Thoracic aorta (tissue), 2 donors: ENCODE measurements at regions not wholly inside any gene's neighbourhood (a gene's known extent, or its start where the extent isn't known, plus 50 kb on each side); places are given as distances from the start of the nearest gene placed in this dataset.

Source experiments
- ATAC-seq: fragments of 150-250 bp; one replicate; pipeline ENCODE4 v1.8.0; 2017; ENCODE audit warnings: low read depth; ENCODE audit not compliant: insufficient number of reproducible peaks, low FRiP score
- DNase-seq: peaks from one replicate; pipeline ENCODE4 v3.0.0-alpha.2; 2020; ENCODE audit warnings: low spot score
- H3K27ac ChIP-seq, 2 donors: fragments of 200-600 bp; sonication (generic); 1 replicate in 1 of 2; 2 replicates in 1 of 2; pipeline ENCODE4 v1.5.1; 2016; ENCODE audit warnings: mild to moderate bottlenecking in 2 of 2, moderate library complexity in 2 of 2
- H3K27me3 ChIP-seq: fragments of 200-600 bp; sonication (generic); replicated peaks from 2 replicates; pipeline ENCODE4 v1.6.0; 2016; ENCODE audit warnings: mild to moderate bottlenecking; ENCODE audit not compliant: insufficient read depth
- H3K36me3 ChIP-seq: fragments of 200-600 bp; sonication (generic); one replicate; pipeline ENCODE4 v1.5.1; 2016
- H3K4me1 ChIP-seq, 2 donors: fragments of 200-600 bp; sonication (generic); 1 replicate in 1 of 2; 2 replicates in 1 of 2; pipeline versions ENCODE4 v1.5.1 to v1.6.0; 2016; ENCODE audit warnings: low read depth in 2 of 2, mild to moderate bottlenecking in 1 of 2; ENCODE audit not compliant: control insufficient read depth in 1 of 2
- H3K4me3 ChIP-seq: fragments of 200-600 bp; sonication (generic); 2 replicates; pipeline ENCODE4 v1.5.1; 2016; ENCODE audit warnings: mild to moderate bottlenecking
- H3K9me3 ChIP-seq: fragments of 200-600 bp; sonication (generic); 2 replicates; pipeline ENCODE4 v1.5.1; 2016
- CTCF ChIP-seq: fragments of 200-600 bp; sonication (generic); IDR thresholded peaks from one replicate; pipeline ENCODE4 v1.5.1; 2019; ENCODE audit warnings: antibody characterized with exemption

- Histone ChIP-seq H3K4me3 (no peak overlapping the region), H3K4me1 (no peaks in the 10 kb centered on the region), H3K36me3 (no peaks in the 10 kb centered on the region), H3K27me3 (no peaks in the 10 kb centered on the region), H3K9me3 (no peaks in the 10 kb centered on the region), H3K27ac (no peak overlapping the region)
- TF ChIP-seq CTCF, result no peak
- DNase-seq (no peak), ATAC-seq (no peak)
Measured at GRCh38 chr13:47112205-47112902, 215.5 kb upstream of the HTR2A start.

- ATAC-seq, result no peak
- no peak for TF ChIP-seq CTCF
- DNase-seq, result no peak
- Histone ChIP-seq H3K9me3 (no peaks in the 10 kb centered on the region), H3K27ac (no peak overlapping the region), H3K4me1 (no peaks in the 10 kb centered on the region), H3K36me3 (no peaks in the 10 kb centered on the region), H3K4me3 (no peak overlapping the region), H3K27me3 (no peaks in the 10 kb centered on the region)
Measured at GRCh38 chr13:47111499-47111898, 214.6 kb upstream of the HTR2A start.

- no peak overlapping the region for H3K27ac ChIP-seq
- no peak for TF ChIP-seq CTCF
- H3K36me3 ChIP-seq, result no peaks in the 10 kb centered on the region
- DNase-seq (no peak), ATAC-seq (no peak)
- no peaks in the 10 kb centered on the region for H3K4me1 ChIP-seq
- H3K27me3 ChIP-seq, result no peaks in the 10 kb centered on the region
- no peak overlapping the region for H3K4me3 ChIP-seq
- no peaks in the 10 kb centered on the region for H3K9me3 ChIP-seq
Measured at GRCh38 chr13:47110833-47111240, 214.0 kb upstream of the HTR2A start.

GRCh38 chr13:47110141-47110540 is 213.3 kb upstream of the HTR2A start:
- TF ChIP-seq CTCF, result no peak
- no peaks in the 10 kb centered on the region for H3K36me3 ChIP-seq
- H3K9me3 ChIP-seq, result no peaks in the 10 kb centered on the region
- no peaks in the 10 kb centered on the region for H3K4me1 ChIP-seq
- ATAC-seq, result no peak
- DNase-seq, result no peak
- no peak overlapping the region for H3K4me3 ChIP-seq
- H3K27ac ChIP-seq, result no peak overlapping the region
- no peaks in the 10 kb centered on the region for H3K27me3 ChIP-seq

- H3K27ac ChIP-seq, result no peak overlapping the region
- no peaks in the 10 kb centered on the region for H3K36me3 ChIP-seq
- no peak for TF ChIP-seq CTCF
- no peaks in the 10 kb centered on the region for H3K4me1 ChIP-seq
- no peaks in the 10 kb centered on the region for H3K27me3 ChIP-seq
- H3K9me3 ChIP-seq, result no peaks in the 10 kb centered on the region
- no peak overlapping the region for H3K4me3 ChIP-seq
- no peak for DNase-seq
- no peak for ATAC-seq
Measured at GRCh38 chr13:47109028-47109427, 212.2 kb upstream of the HTR2A start.
